GM12874 (cell line): ENCODE measurements at regions not wholly inside any gene's neighbourhood (a gene's known extent, or its start where the extent isn't known, plus 50 kb on each side); places are given as distances from the start of the nearest gene placed in this dataset.

Experiments used
- TF ChIP-seq, protein P1 (sequence below): IDR thresholded peaks from 2 replicates; pipeline ENCODE4 v1.5.1; 2011; ENCODE audit warnings: low read depth, mild to moderate bottlenecking, control low read depth, low read length, moderate library complexity; ENCODE audit not compliant: insufficient read depth

DNA sequence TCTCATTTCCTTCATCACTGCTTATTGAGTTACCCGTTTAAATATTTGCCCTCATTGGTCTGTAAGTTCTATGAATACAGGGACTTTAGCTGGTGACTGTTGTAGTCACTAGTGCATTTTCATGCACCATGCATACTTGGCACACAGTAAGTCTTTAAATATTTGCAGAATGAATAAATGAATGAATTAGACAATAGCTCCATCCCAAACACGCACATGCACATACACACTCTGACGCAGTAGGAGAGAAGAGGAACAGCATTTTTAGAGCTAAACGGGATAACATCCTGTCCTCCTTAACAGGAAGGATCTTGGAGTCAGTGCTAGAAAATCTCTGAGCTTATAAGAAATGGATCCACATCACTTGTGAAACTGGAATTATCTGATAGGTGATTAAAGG lies 447.7 kb downstream of the KIF4B start:
- TF ChIP-seq, protein P1, sequence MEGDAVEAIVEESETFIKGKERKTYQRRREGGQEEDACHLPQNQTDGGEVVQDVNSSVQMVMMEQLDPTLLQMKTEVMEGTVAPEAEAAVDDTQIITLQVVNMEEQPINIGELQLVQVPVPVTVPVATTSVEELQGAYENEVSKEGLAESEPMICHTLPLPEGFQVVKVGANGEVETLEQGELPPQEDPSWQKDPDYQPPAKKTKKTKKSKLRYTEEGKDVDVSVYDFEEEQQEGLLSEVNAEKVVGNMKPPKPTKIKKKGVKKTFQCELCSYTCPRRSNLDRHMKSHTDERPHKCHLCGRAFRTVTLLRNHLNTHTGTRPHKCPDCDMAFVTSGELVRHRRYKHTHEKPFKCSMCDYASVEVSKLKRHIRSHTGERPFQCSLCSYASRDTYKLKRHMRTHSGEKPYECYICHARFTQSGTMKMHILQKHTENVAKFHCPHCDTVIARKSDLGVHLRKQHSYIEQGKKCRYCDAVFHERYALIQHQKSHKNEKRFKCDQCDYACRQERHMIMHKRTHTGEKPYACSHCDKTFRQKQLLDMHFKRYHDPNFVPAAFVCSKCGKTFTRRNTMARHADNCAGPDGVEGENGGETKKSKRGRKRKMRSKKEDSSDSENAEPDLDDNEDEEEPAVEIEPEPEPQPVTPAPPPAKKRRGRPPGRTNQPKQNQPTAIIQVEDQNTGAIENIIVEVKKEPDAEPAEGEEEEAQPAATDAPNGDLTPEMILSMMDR = no peak

DNA sequence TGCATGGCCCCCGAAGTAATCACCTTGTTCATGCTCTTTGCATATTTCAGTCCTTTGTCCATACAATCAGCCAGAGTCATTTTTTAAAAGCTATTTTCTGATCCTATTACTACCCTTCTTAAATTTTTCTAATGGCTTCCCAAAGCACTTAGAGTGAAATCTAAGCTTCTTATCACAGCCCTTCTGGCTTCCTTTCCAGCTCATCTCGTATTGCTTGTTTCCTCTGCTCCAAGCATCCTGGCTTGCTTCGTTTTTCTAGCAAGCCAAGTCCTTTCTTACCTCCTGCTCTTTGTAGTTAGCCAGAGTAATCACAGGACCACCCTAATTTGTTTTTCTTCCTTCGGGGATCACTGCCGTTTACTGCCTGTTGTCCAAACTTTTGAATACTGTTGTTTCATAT lies 453.3 kb downstream of the KIF4B start:
- TF ChIP-seq, protein P1 = no peak

DNA sequence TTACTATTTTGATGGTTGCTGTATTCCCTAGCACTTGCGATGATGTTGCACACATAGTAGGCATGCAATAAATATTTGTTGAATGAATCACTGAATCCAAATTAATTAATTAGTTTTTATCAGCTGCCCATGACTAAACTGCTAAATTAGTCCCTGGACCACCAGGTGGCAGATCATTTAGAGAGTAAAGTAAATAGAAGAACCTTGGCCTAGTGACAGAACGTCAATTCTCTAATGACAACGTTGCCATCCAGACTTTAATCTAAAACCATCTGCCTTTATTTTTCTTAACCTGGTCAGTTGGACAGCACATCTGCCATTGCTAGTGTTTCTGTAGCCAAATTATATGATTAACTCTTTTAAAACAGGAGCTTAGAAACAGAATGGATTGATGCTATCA lies 457.5 kb downstream of the KIF4B start:
- TF ChIP-seq, protein P1 = no peak

DNA sequence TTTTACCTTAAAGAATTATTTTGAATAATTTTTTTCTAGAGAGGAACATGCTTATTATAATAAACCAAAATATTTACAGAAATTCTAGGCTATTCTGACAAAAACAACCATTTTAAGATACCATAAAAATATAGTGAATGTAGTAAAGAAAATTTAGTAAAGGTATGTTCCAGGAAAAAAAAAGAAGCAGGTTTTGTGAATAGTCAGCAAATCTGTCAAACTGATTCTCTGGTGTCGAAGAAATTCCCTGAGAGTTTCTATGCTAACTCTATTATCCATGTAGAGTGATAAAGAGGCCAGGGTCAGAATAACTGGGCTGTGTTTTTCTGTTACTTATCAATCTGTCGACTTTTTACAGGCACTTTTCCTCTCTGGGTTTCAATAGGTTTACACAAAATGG lies 459.2 kb downstream of the KIF4B start:
- TF ChIP-seq, protein P1 = no peak

DNA sequence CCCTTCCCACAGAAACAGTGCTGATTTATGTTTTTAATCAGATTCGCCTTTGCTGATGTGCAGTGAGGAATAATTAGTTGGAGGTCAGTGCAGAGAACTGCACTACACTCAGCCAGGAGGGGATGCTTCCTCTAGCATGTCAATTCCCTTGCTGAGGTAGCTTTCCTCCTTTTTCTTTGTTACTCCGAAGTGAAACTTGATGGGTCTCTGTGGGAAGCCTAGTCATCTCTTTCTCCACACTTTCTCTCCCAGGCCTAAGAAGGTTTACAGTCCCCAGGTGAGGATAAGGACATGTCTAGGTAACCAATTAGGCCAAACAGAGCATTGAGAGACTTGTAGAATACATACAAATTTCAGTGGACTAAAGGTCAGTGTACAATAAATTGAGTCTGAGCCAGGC lies 461.8 kb downstream of the KIF4B start:
- TF ChIP-seq, protein P1 = no peak

DNA sequence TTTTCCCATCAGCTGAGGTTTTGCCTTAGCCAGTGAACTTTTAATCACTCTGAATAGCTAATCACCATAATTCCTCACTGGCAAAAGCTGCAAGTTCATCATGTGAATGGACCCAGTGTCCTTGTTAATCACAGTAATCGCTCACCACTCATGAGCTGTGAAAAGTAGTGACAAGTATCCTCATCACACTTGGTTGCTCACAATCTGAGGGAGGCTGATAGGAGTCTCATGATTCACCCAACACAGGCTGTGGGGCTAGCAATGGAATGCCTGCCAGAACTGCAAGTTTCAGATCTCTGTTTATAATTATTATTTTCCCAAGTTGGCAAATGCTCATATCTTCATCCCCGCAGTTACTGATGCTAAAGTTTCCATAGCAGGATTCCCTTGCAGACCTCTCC lies 467.2 kb downstream of the KIF4B start:
- TF ChIP-seq, protein P1 = no peak

DNA sequence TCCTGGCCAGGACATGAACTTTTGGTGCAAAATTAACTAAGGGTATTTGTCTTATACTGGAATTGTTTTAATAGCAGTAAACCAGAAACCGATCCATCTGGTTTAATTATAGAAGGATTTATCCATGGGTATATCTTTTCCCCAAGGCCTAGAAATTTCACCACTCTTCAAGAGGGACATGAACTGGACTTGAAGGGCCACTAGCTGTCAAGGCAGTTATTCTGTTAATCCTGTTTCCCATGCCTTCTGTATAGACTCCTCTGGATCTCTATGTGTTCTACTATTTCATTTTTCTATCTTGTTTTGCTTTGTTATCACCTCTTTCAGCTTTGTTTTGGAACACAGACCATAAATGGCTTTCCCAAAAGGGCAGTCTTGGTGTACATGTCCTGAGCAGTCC lies 467.6 kb downstream of the KIF4B start:
- TF ChIP-seq, protein P1 = no peak

DNA sequence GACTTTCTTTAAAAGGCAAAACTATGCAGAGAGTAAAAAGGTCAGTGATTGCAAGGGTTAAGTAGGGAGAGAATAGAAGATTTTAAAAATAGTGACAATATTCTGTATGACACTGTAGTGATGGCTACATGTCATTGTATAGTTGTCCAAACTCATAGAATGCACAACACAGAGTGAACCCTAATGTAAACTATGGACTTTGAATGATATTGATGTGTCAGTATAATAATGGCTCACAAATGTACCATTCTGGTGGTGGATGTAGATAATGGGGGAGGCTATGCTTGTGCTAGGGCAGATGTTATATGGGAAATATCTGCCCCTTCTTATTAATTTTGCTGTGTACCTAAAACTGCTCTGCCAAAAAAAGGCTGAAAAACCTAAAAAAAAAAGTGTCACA lies 468.9 kb downstream of the KIF4B start:
- TF ChIP-seq, protein P1 = no peak
